Left renal cortex interstitium (tissue), 4 donors: ENCODE measurements at regions not wholly inside any gene's neighbourhood (a gene's known extent, or its start where the extent isn't known, plus 50 kb on each side); places are given as distances from the start of the nearest gene placed in this dataset.
A peak's percentile ranks its signal among the peaks of the same experiment; 100 is the strongest.

Source experiments
- DNase-seq, 4 donors: peaks; one replicate each; pipeline ENCODE4 v3.0.0-alpha.2; 2013; ENCODE audit warnings: low read depth in 4 of 4, low spot score in 2 of 4, missing footprints in 1 of 4

DNA sequence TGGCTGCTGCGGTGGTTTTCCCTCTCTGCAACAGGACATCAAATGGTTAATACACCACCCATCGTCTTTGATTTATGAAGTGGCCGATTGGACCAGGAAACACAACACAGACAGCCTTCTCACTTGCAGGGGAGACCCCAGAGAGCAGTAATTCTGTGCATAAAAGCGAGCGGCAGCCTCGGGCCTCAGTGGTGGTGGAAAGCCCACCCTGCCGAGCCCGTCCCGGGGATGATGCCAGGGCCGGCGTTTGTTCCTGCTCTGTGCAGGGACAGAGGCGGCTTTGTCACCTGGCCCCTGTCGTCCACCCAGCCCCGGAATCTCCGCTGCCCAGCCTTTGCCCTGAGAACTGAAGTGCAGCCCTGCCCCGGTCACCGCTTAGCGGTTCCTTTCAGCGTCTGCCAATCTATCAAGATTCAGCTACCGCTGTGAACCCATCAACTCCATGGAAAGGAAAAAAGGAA lies 184.4 kb downstream of the TSHZ3 start:
- DNase-seq: peak in 1 of 4 donors; percentile 11

DNA sequence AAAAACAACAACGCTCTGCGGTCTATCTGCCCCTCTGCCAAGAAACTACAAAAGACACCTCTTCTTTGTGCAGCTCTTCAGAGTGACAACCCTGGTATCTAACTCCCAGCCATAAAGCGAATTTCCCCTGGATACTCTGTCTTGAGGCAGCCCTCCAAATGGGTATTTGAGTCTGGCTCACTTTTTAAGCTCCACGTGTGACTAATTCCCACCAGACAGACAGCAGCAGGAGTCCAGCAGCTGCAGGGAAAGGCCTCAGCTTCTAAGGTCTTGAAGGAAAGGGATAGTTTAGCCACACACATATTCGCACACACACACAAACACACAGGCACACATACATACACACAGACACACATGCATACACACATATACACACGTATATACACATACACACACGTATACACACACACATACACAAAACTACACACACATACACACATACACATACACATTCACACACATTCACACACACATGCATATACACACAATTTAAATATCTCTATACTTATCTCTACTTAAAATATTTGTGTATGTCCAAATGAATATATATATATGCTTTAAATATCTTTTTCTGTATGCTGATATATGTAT lies 188.8 kb downstream of the TSHZ3 start:
- DNase-seq: no peak

DNA sequence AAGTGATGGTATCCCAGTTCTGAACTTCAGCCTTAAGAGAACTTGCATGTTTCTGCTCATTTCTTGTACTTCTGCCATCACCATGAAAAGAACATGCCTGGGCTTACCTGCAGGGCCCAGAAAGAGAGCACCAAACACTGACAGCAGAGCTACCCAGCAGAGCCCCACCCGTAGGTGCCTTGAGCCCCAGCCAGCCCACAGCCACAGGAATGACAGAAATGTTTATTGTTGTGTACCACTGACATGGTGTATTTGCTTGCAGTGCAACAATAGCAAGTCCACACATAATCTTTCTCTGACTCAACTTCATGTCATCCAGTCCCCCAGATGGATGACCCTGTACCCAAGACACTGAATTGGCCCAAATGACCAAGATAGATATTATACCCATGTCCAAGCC lies 195.2 kb downstream of the TSHZ3 start:
- DNase-seq: no peak

GRCh38 chr19:31152906-31153305 lies 196.3 kb downstream of the TSHZ3 start:
- no peak for DNase-seq

GRCh38 chr19:31149441-31149941 lies 199.7 kb downstream of the TSHZ3 start:
- no peak for DNase-seq

DNA sequence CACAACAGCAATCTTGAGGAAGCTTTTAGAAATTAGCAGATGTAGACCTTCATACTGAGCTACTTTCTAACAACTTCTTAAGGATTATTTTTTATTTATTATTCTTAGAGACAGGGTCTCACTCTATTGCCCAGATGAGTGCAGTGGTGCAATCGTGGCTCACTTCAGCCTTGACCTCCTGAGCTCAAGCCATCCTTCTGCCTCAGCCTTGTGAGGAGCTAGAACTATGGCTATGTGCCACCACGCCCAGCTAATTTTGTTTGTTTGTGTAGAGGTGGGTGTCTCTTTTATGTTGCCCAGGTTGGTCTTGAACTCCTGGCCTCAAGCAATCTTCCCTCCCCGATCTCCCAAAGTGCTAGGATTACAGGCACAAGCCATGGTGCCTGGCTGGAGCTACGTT lies 200.6 kb downstream of the TSHZ3 start:
- DNase-seq: no peak

GRCh38 chr19:31147234-31147633 lies 202.0 kb downstream of the TSHZ3 start:
- DNase-seq: no peak

- DNase-seq: no peak
Measured at GRCh38 chr19:31146546-31147183, 202.6 kb downstream of the TSHZ3 start.

GRCh38 chr19:31146015-31146414 lies 203.2 kb downstream of the TSHZ3 start:
- no peak for DNase-seq

GRCh38 chr19:31145007-31145406 lies 204.2 kb downstream of the TSHZ3 start:
- no peak for DNase-seq

DNA sequence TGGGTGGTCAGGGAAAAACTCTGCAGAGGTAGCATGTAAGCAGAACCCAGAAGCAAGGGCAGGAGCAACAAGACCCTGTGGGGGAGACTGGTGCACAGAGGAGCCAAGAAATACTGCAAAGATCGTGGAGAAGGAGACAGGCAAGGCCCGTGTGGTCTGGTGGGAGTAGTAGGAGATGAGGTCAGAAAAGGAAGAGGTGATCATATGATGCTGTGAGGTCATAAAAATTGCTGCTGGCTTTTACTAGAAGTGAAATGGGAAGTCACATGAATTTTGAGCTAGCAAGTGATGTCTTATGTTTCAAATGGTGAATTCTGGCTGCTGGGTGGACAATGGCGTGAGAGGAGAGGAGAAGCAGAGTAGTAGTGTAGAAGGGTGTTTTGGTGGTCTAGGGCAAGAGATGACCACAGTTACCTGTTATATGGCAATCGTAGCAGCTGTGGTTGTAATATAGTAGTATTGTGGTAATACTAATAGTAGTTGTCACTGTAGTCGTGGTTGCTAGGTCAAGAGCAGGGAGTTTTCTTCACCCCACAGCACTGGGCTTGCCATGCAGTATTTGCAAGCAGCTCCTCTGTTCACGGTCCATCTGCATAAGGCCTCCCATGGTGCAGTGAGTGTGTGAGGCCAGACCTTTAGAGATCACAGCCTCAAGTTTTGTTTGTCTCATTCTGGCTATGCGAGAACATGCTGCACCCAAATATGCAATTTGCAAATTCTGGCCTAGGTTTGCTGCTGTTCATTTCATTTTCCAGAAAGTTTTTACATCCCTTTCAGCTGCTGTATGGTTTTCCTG lies 205.0 kb downstream of the TSHZ3 start:
- DNase-seq: no peak

- no peak for DNase-seq
Measured at GRCh38 chr19:31141301-31141700, 207.9 kb downstream of the TSHZ3 start.

- DNase-seq: no peak
Measured at GRCh38 chr19:31140717-31141116, 208.5 kb downstream of the TSHZ3 start.

GRCh38 chr19:31139871-31140505 lies 209.2 kb downstream of the TSHZ3 start:
- no peak for DNase-seq

- DNase-seq: no peak
Measured at GRCh38 chr19:31138077-31138476, 211.2 kb downstream of the TSHZ3 start.

DNA sequence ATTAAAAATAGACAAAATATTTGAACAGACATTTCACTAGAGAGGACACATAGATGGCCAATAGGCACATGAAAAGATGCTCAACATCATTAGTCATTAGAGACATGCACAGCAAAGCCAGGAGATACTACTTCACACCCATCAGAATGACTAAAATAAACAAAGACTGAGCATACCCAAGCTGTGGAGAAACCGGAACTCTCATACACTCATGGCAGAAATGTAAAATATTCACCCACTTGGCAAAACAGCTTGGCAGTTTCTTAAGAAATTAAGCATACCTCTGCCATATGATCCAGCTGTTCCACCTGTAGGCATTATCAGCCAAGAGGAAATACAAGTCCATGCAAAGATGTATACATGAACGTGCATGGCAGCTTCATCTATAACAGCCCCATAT lies 213.4 kb downstream of the TSHZ3 start:
- no peak for DNase-seq

GRCh38 chr19:31132753-31133110 lies 216.5 kb downstream of the TSHZ3 start:
- no peak for DNase-seq

GRCh38 chr19:31128291-31128690 lies 220.9 kb downstream of the TSHZ3 start:
- no peak for DNase-seq

DNA sequence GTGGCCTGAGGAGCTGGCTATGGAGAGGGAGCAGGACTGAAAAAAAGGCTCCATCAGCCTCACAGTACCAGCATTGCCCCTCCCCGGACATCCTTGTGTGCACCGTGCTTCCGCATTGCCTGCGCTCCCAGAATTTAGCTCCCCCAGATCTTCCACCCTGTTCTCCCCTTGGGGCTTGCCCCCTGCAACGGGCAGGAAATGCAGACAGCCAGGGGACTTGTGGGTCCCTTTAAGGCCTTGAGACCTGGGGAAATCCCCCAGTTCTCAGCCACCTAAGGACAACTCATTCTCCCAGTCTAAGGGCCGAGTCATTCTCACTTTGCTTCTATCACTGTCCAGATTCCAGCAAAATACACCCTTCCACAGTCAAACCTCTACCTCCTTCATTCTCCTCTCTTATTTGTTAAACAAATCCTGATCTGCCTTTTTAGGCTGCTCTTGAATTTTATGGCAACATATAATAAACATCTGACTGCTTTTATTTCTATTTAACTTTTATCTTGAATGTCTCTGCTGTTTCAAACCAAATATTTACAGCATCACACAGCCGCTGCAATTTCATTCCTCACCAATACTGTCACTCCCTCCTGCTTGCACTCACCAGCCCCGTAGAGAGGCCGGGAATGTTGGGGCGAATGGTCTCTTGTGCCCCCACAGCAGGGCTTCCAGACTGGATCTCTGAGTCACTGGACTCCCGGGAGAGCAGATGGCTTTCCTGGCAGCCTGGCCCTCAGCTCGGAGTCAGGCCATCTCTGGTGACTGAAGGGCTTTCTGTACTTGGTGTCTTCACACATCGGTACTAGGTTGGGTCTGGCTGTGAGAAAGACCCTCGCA lies 221.9 kb downstream of the TSHZ3 start:
- no peak for DNase-seq

GRCh38 chr19:31126236-31126635 lies 223.0 kb downstream of the TSHZ3 start:
- DNase-seq: no peak
